ENCODE measurements at regions not wholly inside any gene's neighbourhood (a gene's known extent, or its start where the extent isn't known, plus 50 kb on each side); places are given as distances from the start of the nearest gene placed in this dataset.

- no peak for DNase-seq
Observed at GRCh38 chr2:9156483-9156882, 50.1 kb upstream of the ASAP2 start.

DNA sequence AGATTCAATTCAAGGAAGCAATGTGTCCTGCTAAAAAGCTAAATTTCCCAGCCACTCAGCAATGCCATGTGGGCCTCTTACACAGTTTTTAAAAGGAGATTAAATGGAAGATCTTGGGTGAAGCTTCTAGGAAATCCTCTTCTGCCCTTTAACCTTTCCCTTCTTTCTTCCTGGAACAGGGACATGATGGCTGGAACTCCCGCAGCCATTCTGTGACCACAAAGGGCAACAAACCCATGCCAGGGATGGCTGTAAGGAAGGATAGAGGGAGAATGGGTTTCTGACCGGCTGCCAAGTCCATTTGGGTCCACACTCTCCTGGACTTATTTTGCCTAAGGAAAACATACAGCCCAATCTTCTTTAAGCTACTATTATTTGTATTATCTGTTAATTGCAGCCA is 52.6 kb upstream of the ASAP2 start:
- DNase-seq, result no peak

- no peak for DNase-seq
Observed at GRCh38 chr2:9153643-9153980, 53.0 kb upstream of the ASAP2 start.

DNA sequence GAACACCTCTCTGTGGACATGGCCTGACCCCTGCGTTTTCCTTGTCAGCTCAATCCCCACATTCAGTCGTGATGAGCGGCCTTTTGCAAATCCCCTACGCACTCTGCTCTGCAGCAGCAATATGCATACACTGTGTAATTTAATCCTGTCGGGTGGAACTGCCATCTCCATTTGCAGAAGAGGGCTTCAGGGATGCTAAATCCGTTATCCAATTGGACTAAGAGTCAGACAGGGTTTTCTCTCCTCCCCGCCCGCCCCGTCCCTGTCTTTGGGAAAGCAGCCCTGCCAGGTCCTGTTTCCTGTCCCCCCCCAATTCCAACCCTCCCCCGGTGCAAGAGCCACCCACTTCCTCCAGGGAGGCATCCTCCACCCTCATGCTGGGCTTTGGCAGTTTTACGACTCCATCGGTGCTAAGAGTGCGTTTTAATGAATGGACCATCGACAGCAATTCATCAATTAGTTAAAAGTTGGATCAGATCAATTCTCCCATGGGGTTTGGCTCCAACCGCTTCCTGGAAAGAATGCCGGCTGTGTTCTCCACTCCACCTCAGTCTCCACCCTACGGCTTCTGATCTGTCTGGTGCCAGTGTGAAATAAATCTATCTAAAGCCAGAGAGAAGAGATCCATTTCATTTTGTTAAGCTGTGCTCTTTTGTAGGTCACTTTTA is 53.5 kb upstream of the ASAP2 start:
- DNase-seq, result no peak

DNA sequence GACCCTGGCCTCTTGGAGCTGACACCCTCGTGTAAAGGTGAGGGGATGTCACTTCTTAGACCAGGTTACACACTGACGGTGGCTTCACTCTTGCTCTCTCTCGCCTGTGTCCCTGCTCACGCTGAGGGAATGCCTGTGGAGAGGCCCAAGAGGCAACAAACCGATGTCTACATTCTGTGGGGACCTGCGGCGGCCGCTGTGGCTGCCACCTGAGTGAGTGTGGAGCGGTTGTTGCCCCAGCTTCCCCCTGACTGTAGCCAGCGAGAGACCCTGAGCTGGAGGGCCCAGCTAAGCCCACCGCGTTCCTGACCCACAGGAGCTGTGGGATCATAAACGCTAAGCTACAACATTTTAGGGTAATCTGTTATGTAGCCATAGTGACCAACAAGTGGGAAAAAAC is 55.7 kb upstream of the ASAP2 start:
- no peak for DNase-seq

DNA sequence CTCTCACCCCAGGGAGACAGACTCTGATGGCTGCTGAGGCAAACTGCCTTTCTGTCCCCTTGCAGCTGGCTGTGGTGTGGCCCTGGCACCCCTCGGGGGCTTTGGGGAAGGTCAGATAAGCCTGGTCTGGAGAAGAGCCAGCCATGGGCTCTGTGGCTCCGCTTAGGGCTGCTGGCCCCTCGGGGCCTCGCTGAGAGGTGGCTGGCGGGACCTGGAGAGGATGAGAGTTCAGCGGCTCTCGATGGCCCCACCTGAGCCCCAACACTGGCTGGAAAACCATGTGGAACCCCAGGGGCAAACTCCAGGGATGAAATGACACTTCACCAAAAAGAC is 56.1 kb upstream of the ASAP2 start:
- no peak for DNase-seq

DNA sequence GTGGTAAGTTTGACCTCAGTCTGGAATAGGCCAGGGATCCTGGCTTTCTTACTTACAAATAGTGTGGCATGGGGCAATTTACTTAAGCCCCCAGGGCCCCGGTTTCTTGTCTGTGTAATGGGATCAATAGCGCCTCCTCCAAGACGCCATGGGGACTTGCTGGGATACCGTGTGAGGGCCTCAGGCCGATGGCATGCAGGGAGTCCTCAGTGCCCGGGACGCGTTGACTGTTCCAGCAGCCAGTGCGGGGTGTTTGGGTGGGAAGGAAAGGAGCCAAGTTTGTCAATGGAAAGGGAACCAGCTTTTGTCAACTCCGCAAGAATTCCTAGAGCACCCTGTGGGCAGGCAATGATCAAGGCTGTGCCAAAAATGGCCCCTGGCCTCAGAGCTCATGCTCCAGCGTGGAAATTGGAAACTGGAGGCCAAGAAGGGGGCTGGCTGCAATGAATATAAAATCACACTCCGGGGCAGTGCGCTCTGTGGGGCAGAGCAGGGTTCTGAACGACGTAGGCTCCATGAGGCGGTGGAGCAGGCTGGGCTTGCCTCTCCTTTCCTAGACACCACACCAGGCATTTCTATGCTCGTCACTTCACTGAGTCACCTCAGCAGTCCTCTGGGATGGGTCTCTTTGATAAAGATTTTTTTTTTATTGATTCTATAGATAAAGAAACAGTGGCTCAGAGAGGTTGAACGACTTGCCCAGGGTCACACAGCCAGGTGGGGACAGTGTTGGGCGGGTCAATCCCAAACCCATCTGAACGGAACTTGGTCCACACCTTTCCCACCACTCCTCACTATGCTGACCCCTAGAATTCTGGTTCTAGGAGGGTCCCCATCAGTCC is 56.7 kb upstream of the ASAP2 start:
- DNase-seq, result no peak

GRCh38 chr2:9149388-9149660 is 57.3 kb upstream of the ASAP2 start:
- no peak for DNase-seq

DNA sequence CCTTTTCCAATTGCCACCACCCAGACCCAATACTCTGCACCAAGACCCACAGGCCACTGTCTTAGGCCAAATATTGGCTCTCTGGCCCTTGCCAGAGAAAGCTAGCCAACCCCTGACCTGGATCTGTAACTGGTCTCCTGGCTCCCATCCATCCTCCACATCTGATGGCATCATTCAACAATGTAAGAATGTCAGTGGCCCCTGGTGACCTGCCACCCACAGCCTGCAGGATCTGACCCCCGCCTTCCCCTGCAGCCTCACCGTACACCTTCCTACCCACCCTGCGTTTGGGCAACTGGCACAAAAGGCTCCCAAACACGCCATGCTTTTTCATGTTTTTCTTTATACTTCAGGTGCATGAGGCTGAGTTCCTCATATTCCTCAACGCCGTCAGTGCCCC is 60.0 kb upstream of the ASAP2 start:
- DNase-seq, result no peak

DNA sequence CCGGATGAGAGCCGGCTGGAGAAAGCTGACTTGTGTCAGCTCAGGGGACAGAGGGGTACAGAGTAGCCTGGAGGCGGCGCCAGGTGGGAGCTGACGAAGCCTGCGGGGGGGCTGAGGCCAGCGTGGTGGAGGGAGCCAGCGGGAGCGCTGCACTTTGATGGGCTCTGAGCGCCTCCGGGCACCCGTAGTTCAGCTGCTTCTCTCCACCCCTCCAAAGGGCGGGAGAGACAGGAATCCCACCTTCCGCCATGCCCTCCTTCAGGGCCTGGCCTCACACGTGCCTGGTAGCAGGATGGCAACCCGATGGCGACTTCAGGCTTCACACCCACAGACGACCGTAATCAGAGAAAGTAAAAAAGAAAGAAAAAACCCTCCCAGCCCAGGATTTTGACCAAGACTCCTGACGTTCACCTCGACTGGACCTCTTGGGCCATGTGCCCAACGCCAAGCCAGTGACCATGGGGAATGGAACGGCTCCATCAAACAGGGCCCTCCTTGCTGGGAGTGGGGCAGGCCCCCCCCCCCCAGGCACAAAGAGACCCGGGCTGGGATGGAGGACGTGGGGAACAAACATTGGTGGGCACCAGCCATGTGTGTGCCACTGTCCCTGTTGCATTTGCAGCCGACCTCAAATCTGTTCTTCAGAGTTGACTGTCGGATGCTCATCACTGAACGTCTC is 60.7 kb upstream of the ASAP2 start:
- no peak for DNase-seq

DNA sequence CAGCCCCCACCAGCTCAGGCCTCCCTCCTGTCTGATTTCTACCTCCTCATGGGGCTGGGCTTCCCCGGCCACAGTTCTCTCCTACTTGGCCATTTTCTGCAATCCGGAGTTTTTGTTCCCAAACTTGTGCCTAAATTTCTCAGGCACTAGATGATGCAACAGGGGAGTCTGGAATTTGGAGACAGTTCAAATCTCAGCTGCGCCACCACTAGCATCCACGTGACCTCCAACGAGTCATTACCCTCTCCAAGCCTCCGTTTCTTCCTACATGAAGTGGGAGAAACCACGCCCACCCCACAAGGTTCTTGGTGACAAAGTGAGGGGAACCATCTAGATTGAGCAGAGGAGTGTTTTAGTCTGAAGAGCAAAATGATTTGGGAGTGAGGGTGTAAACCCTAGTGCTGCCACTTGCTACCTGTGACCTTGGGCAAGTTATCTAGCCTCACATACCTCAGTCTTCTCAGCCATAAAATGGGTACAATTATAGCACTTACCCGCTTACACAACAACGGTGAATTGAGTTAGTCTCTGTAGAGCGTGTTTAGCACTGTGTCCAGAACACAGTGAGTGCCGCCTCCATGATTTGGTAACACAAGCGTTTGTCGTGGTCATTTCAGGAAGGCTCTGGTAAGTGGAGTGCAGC is 61.4 kb upstream of the ASAP2 start:
- DNase-seq, result no peak

GRCh38 chr2:9144617-9145016 is 62.0 kb upstream of the ASAP2 start:
- DNase-seq, result no peak

DNA sequence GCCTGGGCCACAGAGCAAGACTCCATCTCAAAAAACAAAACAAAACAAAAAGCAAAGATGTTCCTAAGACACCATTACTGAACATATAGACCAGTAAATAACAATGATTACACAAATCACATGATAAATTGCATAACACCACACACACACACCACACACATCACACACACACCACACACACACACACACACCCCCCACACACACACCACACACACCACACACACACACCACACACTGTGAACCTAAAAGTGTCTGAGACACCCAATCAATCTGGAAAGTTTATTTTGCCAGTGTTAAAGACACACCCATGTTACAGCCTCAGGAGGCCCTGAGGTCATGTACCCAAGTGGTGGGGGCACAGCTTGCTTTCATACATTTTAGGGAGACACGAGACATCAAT is 62.6 kb upstream of the ASAP2 start:
- DNase-seq, result no peak

- DNase-seq, result no peak
Observed at GRCh38 chr2:9143264-9143815, 63.3 kb upstream of the ASAP2 start.

GRCh38 chr2:9142551-9143263 is 63.9 kb upstream of the ASAP2 start:
- DNase-seq, result peak; percentile 41 to 80 (median 65)

GRCh38 chr2:9141706-9142460 is 64.7 kb upstream of the ASAP2 start:
- no peak for DNase-seq

DNA sequence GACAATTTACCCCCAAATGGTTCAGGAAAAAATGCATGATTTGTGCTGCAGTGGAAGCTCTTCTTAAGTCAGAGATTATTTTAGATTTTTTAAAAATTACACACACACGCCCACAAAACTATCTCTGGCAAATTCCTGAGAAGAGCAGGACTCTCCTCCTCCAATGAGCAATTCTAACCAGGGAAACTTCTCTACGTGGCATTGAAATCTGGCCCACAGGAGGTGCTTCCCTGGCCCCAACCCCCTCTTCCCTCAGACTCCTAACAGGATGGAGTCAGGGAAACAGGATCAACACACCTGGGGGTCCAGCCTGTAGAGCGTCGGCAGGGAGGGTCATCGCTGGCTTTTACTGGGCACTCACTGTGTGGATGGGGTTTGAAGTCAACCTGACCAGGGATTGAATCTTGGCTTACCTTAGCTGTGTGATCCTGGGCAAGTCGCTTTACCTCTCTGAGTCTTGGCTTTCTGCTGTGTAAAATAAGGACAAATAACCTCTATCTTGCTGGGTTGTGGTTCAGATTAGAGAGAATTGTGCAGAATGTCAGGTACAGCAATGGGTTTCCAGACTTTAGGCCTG is 65.4 kb upstream of the ASAP2 start:
- DNase-seq, result no peak

DNA sequence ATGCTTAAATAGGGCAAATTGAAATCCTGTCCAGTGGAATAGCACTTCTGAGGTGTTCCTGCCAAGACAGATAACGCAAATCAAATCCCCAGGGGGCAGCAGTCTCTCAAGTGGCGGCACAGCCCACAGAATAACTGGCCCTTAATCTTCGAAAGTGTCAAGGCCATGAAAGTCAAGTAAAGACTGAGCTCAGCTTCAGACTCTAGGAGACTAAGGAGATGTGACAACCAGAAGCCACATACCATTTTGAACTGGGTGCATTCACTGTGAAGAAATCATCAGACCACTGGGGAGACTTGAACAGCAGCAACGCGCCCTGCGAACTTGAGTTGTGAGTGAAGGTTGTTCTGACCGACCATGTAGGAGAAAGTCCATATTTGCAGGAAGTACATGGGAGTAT is 66.0 kb upstream of the ASAP2 start:
- DNase-seq, result no peak

GRCh38 chr2:9139491-9140443 is 66.8 kb upstream of the ASAP2 start:
- DNase-seq, result peak in 3 of 4 experiments; percentile 15 to 38 (median 26)

DNA sequence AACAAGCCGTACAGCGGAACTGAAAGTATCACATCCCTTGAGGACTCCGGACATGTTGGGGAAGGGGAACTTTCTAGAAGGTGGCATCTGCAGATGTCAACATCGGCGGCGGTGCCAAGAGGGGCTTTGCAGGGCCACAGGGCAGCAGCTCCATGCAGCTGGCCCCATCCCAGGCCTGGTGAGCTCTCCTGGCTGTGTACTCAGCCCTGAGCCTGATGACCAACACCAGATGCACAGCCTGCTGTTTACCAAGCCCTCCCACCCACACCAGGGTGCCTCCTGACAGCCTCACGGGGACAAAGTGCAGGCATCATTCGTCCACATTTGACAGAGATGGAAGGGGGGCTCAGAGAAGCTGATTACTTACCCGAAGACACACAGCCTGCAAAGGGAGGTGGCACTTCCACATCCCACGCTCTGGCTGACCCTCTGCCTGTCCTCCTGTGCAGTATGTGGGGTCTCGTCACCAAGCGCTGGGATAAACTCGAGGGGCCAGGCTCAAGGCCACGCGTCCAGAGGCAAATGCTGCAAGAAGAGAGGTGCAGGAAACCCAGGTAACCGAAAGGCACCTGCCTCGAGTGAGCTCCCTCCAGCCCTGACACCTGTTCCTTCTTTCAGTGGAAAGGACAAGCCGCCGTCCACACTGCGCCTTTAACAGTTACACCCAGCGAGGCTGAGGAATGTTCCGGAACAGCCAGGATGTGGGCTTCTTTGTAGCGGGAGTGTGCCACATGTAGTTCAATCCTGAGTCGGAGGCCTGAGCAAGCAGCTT is 69.0 kb upstream of the ASAP2 start:
- no peak for DNase-seq

All from activated CD4-positive, CD25-positive, alpha-beta regulatory T cell (primary cell).